ENCODE measurements at regions not wholly inside any gene's neighbourhood (a gene's known extent, or its start where the extent isn't known, plus 50 kb on each side); places are given as distances from the start of the nearest gene placed in this dataset.

DNA sequence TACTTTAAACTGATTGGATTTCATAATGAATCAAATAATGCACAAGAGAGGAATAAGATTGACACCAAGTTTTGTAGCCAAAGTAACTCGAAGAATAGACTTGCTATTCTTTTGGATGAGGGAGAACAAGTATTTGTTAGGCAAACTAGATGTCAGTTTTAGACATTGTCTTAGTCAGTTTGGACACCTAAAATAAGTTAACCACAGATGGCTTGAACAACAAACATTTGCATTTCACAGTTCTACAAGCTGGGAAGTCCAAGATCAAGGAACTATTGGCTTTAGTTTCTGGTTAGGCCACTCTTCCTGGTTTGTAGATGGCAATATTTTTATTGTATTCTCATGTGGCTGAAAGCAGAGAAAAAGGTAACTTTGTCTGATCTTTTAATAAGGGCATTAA lies 61.3 kb upstream of the OSTN start:
- Histone ChIP-seq H3K9ac (ENCODE audit: low read depth in 1 of 2, low read length in 2 of 2) (no peak overlapping the region), H3K27me3 (ENCODE audit: control insufficient read depth in 4 of 4, insufficient read depth in 4 of 4, low read length in 3 of 4) (no peaks in the 10 kb centered on the region), H3K36me3 (ENCODE audit: control insufficient read depth in 4 of 4, insufficient read depth in 3 of 4, low read depth in 1 of 4, low read length in 3 of 4) (no peaks in the 10 kb centered on the region), H3K4me1 (ENCODE audit: control insufficient read depth in 4 of 4, insufficient read depth in 4 of 4, low read length in 3 of 4) (no peaks in the 10 kb centered on the region), H3K27ac (ENCODE audit: low read depth in 1 of 2, low read length in 2 of 2) (no peak overlapping the region), H3K9me3 (ENCODE audit: control insufficient read depth in 4 of 4, low read length in 3 of 4) (no peaks in the 10 kb centered on the region), H3K4me3 (ENCODE audit: low read depth in 1 of 3, low read length in 3 of 3) (no peak overlapping the region)
- WGBS, result 95% methylated on average over 1 of the region's 1 CpG
- DNase-seq (ENCODE audit: low spot score), result no peak
- TF ChIP-seq EGR1 (IDR thresholded peaks at IDR 0.05; ENCODE audit: low read depth in 2 of 2) (no peak), FOXA1 (IDR thresholded peaks at IDR 0.05) (no peak), YY1 (IDR thresholded peaks at IDR 0.05) (no peak), HNF4G (IDR thresholded peaks at IDR 0.05) (no peak), FOXA2 (IDR thresholded peaks at IDR 0.05) (no peak), HNF4A (conservative IDR thresholded peaks at IDR 0.05) (no peak), GABPA (IDR thresholded peaks at IDR 0.05 in 1 of 2, conservative IDR thresholded peaks at IDR 0.05 in 1 of 2) (no peak), RAD21 (IDR thresholded peaks at IDR 0.05) (no peak), NR2F2 (IDR thresholded peaks at IDR 0.05) (no peak), RXRA (IDR thresholded peaks at IDR 0.05) (no peak), TAF1 (conservative IDR thresholded peaks at IDR 0.05) (no peak), JUND (IDR thresholded peaks at IDR 0.05) (no peak), SP1 (IDR thresholded peaks at IDR 0.05) (no peak)
- TF ChIP-seq, protein P1, sequence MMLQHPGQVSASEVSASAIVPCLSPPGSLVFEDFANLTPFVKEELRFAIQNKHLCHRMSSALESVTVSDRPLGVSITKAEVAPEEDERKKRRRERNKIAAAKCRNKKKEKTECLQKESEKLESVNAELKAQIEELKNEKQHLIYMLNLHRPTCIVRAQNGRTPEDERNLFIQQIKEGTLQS (IDR thresholded peaks at IDR 0.05), result no peak
- TF ChIP-seq, protein P2, sequence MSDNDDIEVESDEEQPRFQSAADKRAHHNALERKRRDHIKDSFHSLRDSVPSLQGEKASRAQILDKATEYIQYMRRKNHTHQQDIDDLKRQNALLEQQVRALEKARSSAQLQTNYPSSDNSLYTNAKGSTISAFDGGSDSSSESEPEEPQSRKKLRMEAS (IDR thresholded peaks at IDR 0.05), result no peak
- TF ChIP-seq, protein P3, sequence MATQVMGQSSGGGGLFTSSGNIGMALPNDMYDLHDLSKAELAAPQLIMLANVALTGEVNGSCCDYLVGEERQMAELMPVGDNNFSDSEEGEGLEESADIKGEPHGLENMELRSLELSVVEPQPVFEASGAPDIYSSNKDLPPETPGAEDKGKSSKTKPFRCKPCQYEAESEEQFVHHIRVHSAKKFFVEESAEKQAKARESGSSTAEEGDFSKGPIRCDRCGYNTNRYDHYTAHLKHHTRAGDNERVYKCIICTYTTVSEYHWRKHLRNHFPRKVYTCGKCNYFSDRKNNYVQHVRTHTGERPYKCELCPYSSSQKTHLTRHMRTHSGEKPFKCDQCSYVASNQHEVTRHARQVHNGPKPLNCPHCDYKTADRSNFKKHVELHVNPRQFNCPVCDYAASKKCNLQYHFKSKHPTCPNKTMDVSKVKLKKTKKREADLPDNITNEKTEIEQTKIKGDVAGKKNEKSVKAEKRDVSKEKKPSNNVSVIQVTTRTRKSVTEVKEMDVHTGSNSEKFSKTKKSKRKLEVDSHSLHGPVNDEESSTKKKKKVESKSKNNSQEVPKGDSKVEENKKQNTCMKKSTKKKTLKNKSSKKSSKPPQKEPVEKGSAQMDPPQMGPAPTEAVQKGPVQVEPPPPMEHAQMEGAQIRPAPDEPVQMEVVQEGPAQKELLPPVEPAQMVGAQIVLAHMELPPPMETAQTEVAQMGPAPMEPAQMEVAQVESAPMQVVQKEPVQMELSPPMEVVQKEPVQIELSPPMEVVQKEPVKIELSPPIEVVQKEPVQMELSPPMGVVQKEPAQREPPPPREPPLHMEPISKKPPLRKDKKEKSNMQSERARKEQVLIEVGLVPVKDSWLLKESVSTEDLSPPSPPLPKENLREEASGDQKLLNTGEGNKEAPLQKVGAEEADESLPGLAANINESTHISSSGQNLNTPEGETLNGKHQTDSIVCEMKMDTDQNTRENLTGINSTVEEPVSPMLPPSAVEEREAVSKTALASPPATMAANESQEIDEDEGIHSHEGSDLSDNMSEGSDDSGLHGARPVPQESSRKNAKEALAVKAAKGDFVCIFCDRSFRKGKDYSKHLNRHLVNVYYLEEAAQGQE (IDR thresholded peaks at IDR 0.05), result no peak
- TF ChIP-seq, protein P4, sequence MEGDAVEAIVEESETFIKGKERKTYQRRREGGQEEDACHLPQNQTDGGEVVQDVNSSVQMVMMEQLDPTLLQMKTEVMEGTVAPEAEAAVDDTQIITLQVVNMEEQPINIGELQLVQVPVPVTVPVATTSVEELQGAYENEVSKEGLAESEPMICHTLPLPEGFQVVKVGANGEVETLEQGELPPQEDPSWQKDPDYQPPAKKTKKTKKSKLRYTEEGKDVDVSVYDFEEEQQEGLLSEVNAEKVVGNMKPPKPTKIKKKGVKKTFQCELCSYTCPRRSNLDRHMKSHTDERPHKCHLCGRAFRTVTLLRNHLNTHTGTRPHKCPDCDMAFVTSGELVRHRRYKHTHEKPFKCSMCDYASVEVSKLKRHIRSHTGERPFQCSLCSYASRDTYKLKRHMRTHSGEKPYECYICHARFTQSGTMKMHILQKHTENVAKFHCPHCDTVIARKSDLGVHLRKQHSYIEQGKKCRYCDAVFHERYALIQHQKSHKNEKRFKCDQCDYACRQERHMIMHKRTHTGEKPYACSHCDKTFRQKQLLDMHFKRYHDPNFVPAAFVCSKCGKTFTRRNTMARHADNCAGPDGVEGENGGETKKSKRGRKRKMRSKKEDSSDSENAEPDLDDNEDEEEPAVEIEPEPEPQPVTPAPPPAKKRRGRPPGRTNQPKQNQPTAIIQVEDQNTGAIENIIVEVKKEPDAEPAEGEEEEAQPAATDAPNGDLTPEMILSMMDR (IDR thresholded peaks at IDR 0.05; ENCODE audit: low read depth, low read length, missing input control), result no peak
- TF ChIP-seq, protein P5, sequence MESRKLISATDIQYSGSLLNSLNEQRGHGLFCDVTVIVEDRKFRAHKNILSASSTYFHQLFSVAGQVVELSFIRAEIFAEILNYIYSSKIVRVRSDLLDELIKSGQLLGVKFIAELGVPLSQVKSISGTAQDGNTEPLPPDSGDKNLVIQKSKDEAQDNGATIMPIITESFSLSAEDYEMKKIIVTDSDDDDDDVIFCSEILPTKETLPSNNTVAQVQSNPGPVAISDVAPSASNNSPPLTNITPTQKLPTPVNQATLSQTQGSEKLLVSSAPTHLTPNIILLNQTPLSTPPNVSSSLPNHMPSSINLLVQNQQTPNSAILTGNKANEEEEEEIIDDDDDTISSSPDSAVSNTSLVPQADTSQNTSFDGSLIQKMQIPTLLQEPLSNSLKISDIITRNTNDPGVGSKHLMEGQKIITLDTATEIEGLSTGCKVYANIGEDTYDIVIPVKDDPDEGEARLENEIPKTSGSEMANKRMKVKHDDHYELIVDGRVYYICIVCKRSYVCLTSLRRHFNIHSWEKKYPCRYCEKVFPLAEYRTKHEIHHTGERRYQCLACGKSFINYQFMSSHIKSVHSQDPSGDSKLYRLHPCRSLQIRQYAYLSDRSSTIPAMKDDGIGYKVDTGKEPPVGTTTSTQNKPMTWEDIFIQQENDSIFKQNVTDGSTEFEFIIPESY (IDR thresholded peaks at IDR 0.05), result no peak
